ENCODE measurements at regions not wholly inside any gene's neighbourhood (a gene's known extent, or its start where the extent isn't known, plus 50 kb on each side); places are given as distances from the start of the nearest gene placed in this dataset.

- no peak overlapping the region for H3K27ac ChIP-seq
- no peak overlapping the region for H3K4me3 ChIP-seq
- H3K36me3 ChIP-seq = no peaks in the 10 kb centered on the region
- 50% methylated on average over 2 of the region's 2 CpGs for WGBS
- peaks cover 29% of the 10 kb centered on the region for H3K4me1 ChIP-seq
- no peaks in the 10 kb centered on the region for H3K9me3 ChIP-seq
- no peak for TF ChIP-seq CTCF (IDR thresholded peaks at IDR 0.05)
- H3K27me3 ChIP-seq = no peaks in the 10 kb centered on the region
- DNase-seq (ENCODE audit: low spot score in 2 of 2) = no peak
These were observed 137.6 kb upstream of the MAP3K1 start for GRCh38 chr5:56677690-56678305.

GRCh38 chr5:56676091-56676768, 139.1 kb upstream of the MAP3K1 start:
- Histone ChIP-seq H3K9me3 (no peaks in the 10 kb centered on the region), H3K27ac (peak overlapping the region; percentile 8), H3K27me3 (no peaks in the 10 kb centered on the region), H3K4me3 (no peak overlapping the region), H3K36me3 (no peaks in the 10 kb centered on the region), H3K4me1 (peaks cover 29% of the 10 kb centered on the region)
- WGBS = 51% methylated on average over 4 of the region's 4 CpGs
- TF ChIP-seq CTCF (IDR thresholded peaks at IDR 0.05) (no peak), POLR2A (IDR thresholded peaks at IDR 0.05) (no peak), EP300 (IDR thresholded peaks at IDR 0.05) (no peak), POLR2AphosphoS5 (IDR thresholded peaks at IDR 0.05) (no peak)
- no peak for DNase-seq (ENCODE audit: low spot score in 2 of 2)

GRCh38 chr5:56674441-56674840, 140.9 kb upstream of the MAP3K1 start:
- no peaks in the 10 kb centered on the region for H3K9me3 ChIP-seq
- peaks cover 44% of the 10 kb centered on the region for H3K4me1 ChIP-seq
- H3K27ac ChIP-seq = no peak overlapping the region
- no peaks in the 10 kb centered on the region for H3K36me3 ChIP-seq
- no peak overlapping the region for H3K4me3 ChIP-seq
- no peak for TF ChIP-seq POLR2A (IDR thresholded peaks at IDR 0.05)
- TF ChIP-seq CTCF (IDR thresholded peaks at IDR 0.05) = no peak
- no peak for TF ChIP-seq POLR2AphosphoS5 (IDR thresholded peaks at IDR 0.05)
- no peak for TF ChIP-seq EP300 (IDR thresholded peaks at IDR 0.05)
- no peaks in the 10 kb centered on the region for H3K27me3 ChIP-seq
- 76% methylated on average over 3 of the region's 3 CpGs for WGBS
- DNase-seq (ENCODE audit: low spot score in 2 of 2) = no peak

GRCh38 chr5:56673171-56673570, 142.2 kb upstream of the MAP3K1 start:
- no peak for DNase-seq (ENCODE audit: low spot score in 2 of 2)
- H3K27ac ChIP-seq = no peak overlapping the region
- H3K9me3 ChIP-seq = no peaks in the 10 kb centered on the region
- 91% methylated on average over 5 of the region's 5 CpGs for WGBS
- H3K4me3 ChIP-seq = no peak overlapping the region
- H3K4me1 ChIP-seq = peaks cover 52% of the 10 kb centered on the region
- TF ChIP-seq POLR2AphosphoS5 (IDR thresholded peaks at IDR 0.05) (no peak), POLR2A (IDR thresholded peaks at IDR 0.05) (no peak), EP300 (IDR thresholded peaks at IDR 0.05) (no peak)
- no peaks in the 10 kb centered on the region for H3K36me3 ChIP-seq
- H3K27me3 ChIP-seq = no peaks in the 10 kb centered on the region

- DNase-seq (ENCODE audit: low spot score in 2 of 2) = no peak
- WGBS = 92% methylated on average over 4 of the region's 4 CpGs
- no peaks in the 10 kb centered on the region for H3K36me3 ChIP-seq
- H3K4me1 ChIP-seq = peaks cover 38% of the 10 kb centered on the region
- H3K27me3 ChIP-seq = no peaks in the 10 kb centered on the region
- H3K27ac ChIP-seq = no peak overlapping the region
- no peaks in the 10 kb centered on the region for H3K9me3 ChIP-seq
- H3K4me3 ChIP-seq = no peak overlapping the region
- TF ChIP-seq EP300 (IDR thresholded peaks at IDR 0.05) (no peak), POLR2AphosphoS5 (IDR thresholded peaks at IDR 0.05) (no peak), CTCF (IDR thresholded peaks at IDR 0.05) (no peak), POLR2A (IDR thresholded peaks at IDR 0.05) (no peak)
These were observed 143.8 kb upstream of the MAP3K1 start for GRCh38 chr5:56671571-56671970.

Data from suprapubic skin (tissue), 4 donors.